NCI-H146 treated with DMSO at 0.1 percent for 48 hours (cell line): ENCODE measurements at regions not wholly inside any gene's neighbourhood (a gene's known extent, or its start where the extent isn't known, plus 50 kb on each side); places are given as distances from the start of the nearest gene placed in this dataset.
A peak's percentile ranks its signal among the peaks of the same experiment; 100 is the strongest.

ENCODE experiments used
- DNase-seq: peaks from one replicate; lab custom pipeline; 2025; ENCODE audit not compliant: unreplicated experiment; lab: John Stamatoyannopoulos, UW

GRCh38 chr2:140064243-140064642 is 1284.1 kb upstream of the NXPH2 start:
- no peak for DNase-seq

GRCh38 chr2:140063356-140063755 is 1283.2 kb upstream of the NXPH2 start:
- DNase-seq, result no peak

DNA sequence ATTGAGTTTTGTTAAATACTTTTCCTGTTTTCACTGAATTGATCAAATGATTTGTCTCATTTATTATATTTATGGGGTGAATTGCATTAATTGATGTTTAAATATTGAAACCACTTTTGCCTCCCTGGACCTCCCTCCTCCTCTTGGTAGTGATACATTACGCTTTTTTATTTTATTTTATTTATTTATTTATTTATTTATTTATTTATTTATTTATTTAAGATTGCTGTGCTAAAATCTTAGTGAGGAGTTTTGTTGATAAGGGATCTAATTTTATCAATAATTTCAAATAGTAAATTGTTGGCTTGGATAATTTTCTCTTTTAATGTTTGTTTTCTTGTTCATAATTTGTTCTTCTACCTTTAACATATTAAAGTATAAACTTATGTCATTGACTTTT is 1281.0 kb upstream of the NXPH2 start:
- DNase-seq, result no peak

DNA sequence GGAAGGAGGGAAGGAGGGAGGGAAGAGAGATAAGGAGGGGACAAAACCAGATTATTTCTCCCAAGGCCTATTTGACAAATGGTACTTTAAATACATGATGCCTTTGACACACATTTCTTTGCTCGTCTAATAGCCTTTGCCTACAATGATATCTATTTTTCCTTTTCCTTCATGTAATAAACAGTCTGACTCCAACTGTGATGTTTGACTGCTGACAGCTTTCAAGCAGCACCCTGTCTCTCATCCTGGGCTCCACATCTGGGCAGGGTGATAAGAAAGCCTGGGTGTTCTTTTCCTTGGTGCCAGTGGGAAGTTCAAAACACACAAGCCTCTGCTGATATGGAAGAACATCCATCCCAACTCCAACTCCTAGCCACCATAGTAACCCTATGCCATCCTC is 1277.7 kb upstream of the NXPH2 start:
- no peak for DNase-seq

DNA sequence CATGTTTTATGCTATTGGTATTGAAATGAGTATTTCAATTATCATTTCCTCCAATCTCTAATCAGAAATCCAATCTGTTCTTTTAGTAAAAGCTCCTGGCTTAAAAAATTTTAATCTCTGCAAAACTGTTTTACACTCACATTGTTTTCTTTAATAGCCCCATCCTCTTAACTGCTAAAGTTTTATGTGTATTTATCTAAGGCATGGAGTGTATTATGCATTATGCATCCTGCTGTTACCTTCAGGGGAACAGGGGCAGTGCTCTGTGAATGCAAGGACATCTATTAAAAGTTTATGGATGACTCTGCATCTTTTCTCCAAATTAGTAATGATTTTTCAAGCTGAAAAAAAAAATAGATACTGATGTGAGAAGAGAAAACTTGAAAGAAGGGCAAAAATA is 1261.6 kb upstream of the NXPH2 start:
- DNase-seq, result no peak

DNA sequence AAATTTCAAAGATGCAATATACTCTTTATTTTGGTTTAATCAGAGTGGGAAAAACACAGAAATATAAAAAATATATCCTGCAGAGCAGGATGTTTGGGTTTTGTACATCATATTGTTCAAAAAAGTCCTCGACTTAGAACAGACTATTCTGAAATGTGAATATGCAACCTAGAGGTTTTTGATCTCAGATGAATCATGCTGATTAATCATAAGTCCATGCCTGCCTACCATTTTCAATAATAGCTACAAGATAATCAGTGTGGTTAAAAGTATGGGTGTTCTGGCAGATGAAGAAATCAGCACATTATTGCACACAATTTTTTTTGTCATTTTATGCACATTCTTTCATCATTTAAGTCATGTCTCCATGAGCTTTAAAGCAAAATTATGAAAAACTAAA is 1261.0 kb upstream of the NXPH2 start:
- no peak for DNase-seq

DNA sequence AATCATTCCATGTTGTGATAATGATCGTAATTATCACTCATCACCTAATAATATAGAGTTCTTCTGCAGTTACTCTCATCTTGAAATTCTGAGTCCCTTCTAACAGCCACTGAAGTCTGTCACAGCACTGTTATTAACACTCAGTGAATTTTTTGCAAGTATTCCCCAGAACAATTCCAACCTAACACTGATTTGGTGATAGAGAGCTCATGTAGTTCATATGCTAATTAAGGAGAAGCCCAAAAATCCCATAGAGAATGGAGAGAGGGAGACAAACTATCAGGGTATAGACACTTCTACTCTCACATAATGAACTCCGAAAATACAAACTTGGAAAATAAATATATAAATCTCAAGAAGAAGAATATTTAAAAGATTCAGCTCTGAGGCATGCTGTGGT is 1253.4 kb upstream of the NXPH2 start:
- no peak for DNase-seq

- no peak for DNase-seq
Observed at GRCh38 chr2:140027966-140028365, 1247.8 kb upstream of the NXPH2 start.

DNA sequence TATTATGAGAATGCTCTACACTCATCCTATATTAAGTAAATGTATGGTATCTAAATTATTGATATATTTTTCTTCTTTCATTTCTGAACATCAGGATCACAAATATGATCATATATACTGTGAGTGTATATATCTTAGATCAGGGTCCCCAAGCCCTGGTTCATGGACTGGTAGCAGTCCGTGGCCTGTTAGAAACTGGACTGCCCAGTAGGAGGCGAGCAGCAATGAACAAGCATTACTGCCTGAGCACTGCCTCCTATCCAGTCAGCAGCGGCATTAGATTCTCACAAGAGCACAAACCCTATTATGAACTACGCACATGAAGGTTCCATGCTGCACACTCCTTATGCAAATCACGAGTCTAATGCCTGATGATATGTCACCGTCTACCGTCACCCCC is 1247.1 kb upstream of the NXPH2 start:
- no peak for DNase-seq

DNA sequence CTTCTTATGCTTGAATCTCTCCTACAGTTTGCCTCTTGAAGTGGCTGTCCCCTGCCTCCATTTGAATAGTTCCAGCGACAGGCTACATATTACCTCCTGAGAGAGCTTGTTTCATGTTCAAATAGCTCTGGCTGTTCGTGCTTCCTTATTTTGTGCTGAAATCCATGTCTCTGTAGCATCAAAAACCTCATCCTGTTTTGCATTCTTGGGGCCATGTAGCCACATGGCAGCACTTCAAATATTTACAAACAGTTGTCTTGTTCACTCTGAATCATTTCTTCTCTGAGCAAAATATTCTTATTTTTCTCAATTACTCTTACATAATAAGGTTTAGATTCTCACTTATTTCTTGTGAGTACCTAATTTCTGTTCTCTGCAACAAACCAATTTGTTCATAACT is 1243.1 kb upstream of the NXPH2 start:
- DNase-seq, result no peak

- DNase-seq, result no peak
Observed at GRCh38 chr2:140018541-140018940, 1238.4 kb upstream of the NXPH2 start.

GRCh38 chr2:140014204-140014546 is 1234.0 kb upstream of the NXPH2 start:
- DNase-seq, result no peak

DNA sequence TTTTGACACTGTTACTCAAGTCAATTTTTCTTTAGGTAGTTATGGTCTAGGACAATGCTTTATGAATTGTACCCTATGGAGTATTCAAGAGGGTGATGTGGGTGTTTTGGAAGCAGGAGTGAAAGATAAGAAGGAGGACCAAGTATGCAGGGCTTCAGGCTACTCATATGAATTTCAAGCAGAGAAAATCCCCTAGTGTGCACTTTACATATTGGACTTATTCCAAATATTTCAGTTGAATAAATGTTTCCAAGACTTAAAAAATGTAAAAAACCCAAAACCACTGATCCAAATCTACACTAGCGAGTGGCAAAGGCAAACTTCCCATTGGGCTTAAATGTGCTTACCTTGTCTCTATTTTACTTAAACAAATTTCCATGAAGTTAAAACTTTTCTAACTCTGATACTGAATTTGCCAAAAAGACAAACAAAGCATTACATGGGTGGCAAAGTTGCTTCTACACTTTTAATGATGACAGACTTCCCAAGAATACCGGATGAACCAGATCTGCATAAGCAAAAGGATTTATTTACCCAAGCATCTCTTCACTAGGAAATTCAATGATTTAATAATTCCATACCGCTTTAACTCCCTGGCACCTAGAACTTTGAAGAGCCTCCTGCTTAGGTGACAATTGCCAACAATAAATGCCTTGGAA is 1233.5 kb upstream of the NXPH2 start:
- DNase-seq, result no peak

DNA sequence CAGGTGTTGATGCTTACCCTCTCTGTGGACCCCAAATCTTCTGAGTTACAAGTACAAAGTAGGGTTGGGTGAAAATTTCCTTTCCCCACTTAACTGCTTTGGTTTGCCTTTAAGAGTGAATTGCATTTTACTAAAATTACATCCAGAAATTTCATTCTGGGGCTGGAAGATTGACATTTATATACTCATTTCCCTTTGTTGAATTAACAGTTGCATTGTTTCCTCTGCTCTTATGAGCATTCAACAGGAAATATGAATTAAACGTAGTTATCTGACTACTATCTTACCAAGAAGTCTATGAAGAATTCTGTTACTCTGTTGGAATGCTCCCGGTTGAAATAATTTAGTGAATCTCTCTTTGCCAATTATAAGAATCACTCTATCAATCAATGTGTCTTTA is 1231.1 kb upstream of the NXPH2 start:
- DNase-seq, result no peak

DNA sequence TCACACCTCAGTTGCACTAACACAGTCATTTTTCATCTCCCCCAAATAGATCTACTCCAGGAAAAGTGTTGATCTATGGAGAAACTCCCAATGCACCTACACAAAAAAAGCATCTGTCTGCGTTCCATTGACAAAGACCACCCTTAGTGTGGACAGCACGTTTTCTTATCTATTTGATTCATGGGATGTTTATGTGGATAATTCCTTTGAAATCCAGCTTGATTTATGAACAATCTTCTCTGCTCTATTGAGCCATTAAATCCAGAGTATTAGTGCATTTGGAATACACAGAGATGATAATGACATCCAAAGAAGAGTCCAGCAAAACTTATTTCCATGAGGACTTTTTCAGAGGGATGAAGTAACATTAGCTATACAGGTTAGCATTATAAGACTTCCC is 1221.9 kb upstream of the NXPH2 start:
- peak; percentile 11 for DNase-seq

DNA sequence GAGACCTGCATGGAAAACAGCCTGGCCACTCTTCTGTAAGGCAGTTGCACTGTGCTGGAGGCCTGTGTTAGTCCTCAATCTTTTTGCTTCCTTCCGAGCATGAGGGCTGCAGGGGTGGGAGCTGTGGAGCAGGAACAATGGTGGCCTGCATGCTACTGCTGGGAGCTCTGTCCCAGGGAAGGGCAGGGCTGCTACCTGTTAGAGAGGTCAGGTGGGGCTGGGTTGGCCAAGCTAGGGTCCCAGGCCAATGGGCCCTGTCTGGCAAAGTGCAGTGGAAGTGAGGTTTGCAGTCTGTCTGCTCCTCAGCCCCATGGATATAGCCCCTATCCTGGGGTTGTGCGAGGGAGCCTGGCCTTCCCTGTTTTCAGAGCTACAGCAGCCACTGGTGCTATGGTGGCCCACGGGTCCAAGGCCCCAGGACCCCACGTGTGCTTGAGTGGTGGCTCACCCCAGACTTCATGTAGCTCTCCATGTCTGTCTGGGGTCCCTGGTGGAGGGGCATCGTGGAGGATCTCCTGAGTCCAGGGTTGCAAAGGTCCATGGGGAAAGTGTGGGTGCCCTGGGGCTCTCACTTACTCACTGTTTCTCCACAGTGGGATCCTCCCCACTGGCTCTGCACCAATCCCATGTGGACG is 1212.6 kb upstream of the NXPH2 start:
- no peak for DNase-seq

DNA sequence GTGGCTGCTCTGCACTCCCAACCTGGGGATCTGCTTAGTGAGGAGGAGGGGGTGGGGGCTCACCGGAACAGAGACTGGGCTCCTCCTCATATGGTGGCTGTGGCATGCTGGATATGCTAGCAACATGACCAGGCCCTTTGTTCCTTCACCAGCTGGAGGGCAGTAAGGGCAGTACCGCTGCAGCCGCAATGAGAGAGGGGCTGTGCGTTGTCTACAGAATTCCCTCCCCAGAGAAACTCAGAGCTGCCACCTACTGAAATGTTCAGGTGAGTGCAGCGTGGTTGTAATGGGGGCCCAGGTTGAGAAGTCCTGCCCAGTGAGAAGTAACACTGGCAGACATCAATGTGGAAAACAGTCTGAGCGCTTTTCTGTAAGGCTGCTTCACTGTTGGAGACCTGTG is 1211.9 kb upstream of the NXPH2 start:
- peak; percentile 14 for DNase-seq

DNA sequence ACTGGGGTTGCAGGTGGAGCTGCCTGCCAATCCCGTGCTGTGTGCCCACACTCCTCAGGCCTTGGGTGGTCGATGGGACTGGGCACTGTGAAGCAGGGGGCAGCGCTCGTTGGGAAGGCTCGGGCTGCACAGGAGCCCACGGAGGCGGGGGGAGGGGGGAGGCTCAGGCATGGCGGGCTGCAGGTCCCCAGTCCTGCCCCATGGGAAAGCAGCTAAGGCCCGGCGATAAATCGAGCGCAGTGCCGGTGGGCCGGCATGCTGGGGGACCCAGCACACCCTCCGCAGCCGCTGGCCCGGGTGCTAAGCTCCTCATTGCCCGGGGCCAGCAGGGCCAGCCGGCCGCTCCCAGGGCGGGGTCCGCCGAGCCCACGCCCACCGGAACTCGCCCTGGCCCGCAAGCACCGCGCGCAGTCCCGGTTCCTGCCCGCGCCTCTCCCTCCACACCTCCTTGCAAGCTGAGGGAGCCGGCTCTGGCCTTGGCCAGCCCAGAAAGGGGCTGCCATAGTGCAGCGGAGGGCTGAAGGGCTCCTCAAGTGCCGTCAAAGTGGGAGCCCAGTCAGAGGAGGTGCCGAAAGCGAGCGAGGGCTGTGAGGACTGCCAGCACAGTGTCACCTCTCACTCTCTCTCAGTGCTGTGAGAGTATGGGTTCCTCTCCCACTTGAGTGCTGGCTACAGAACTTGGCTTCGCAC is 1210.6 kb upstream of the NXPH2 start:
- DNase-seq, result no peak

DNA sequence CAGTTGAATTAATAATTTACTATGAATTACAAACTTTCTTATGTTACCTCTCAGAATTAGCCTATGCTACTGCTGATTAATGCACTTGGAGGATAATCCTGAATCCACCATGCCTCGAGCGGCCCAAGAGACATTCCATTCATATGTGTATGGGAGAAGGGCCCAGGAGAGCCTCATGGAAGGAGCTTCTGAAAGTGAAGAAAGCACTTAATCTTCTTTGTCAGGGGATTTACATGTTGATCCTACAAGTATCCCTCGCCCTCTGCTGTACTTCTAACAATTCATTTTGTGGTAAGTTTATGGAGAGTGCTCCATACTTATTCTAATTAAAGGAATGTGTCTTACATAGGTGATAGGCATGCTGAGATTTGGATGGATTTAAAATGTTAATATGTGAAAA is 1189.1 kb upstream of the NXPH2 start:
- no peak for DNase-seq

DNA sequence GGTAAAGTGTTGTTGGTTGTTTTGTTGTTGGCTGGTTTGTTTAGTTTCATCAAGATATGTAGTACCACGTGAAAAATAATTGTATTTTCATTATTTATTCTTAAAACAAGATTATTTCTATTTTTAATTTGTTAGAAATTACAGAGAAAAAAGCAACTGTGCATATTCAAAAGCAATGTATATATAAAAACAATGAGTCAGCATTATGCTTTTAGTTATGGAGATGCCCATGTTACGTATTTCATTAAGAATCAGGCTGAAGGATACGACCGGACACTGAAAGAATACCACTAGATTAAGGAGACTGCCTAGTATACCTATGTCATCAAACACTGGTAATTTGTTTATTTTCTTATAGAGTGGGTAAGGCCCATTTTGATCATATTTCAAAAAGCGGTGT is 1188.4 kb upstream of the NXPH2 start:
- DNase-seq, result no peak

- DNase-seq, result no peak
Observed at GRCh38 chr2:139967665-139968064, 1187.5 kb upstream of the NXPH2 start.

- no peak for DNase-seq
Observed at GRCh38 chr2:139964721-139965440, 1184.7 kb upstream of the NXPH2 start.
